Stimulated activated naive CD8-positive, alpha-beta T cell treated with anti-CD3 and anti-CD28 coated beads, Interleukin-15, amount 100 ng/mL, for 72 hours (primary cell): ENCODE measurements at regions not wholly inside any gene's neighbourhood (a gene's known extent, or its start where the extent isn't known, plus 50 kb on each side); places are given as distances from the start of the nearest gene placed in this dataset.
"Not testable (repeated sequence)": the region's sequence is repeated elsewhere in the genome, so short reads cannot be mapped to it uniquely, and the experiment has no call there.

ENCODE experiments used
- ATAC-seq: fragments of 150-1000 bp; cut with Tn5 transposase; 2 replicates; pipeline ENCODE4 v1.10.0; 2021; ENCODE audit warnings: mild to moderate bottlenecking, moderate library complexity
- DNase-seq, 2 donors: peaks; one replicate each; pipeline ENCODE4 v3.0.0; 2021 to 2022
- H3K27ac Mint-ChIP-seq, 2 donors: one replicate each; pipeline ENCODE4 v1.8.0; 2022; ENCODE audit warnings: mild to moderate bottlenecking in 2 of 2, mixed read lengths in 2 of 2, moderate library complexity in 2 of 2
- H3K27me3 Mint-ChIP-seq: one replicate; pipeline ENCODE4 v1.8.0; 2022; ENCODE audit warnings: mixed read lengths
- H3K4me1 Mint-ChIP-seq: one replicate; pipeline ENCODE4 v1.8.0; 2022; ENCODE audit warnings: mild to moderate bottlenecking, mixed read lengths
- H3K4me3 Mint-ChIP-seq, 2 donors: one replicate each; pipeline ENCODE4 v1.8.0; 2022; ENCODE audit warnings: mild to moderate bottlenecking in 2 of 2, mixed read lengths in 2 of 2, moderate library complexity in 1 of 2
- H3K9me3 Mint-ChIP-seq, 2 donors: one replicate each; pipeline ENCODE4 v1.8.0; 2022; ENCODE audit warnings: mixed read lengths in 2 of 2

DNA sequence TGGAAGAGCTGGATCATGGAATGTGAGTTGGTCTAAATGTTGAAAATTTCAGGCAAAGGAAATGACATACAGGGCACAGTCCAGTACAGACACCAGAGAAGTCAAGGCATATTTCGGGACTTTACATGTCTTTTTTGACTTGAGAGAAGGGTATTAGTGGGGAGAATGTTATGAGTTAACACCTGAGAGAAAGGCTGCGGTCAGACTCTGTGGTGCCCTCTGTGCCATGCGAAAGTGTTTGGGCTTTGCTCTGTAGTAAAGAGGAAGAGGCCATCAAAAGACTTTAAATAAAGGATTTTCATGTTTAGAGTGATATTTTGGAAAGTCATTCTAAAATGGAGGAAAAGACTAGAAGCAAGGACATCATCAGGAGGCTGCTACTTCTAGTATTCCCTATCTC, 607.4 kb downstream of the CCSER2 start:
- no peaks in the 10 kb centered on the region for H3K4me1 Mint-ChIP-seq
- no peak for ATAC-seq

GRCh38 chr10:84938117-84938905, 609.9 kb downstream of the CCSER2 start:
- no peaks in the 10 kb centered on the region for H3K4me1 Mint-ChIP-seq
- ATAC-seq: no peak
- H3K4me3 Mint-ChIP-seq: no peak overlapping the region
- no peak for DNase-seq
- H3K9me3 Mint-ChIP-seq: no peaks in the 10 kb centered on the region
- H3K27ac Mint-ChIP-seq: no peak overlapping the region
- no peaks in the 10 kb centered on the region for H3K27me3 Mint-ChIP-seq

More for the DNA sequence above, 607.4 kb downstream of the CCSER2 start:
- no peaks in the 10 kb centered on the region for H3K9me3 Mint-ChIP-seq
- no peak overlapping the region for H3K27ac Mint-ChIP-seq
- H3K27me3 Mint-ChIP-seq: no peaks in the 10 kb centered on the region
- no peak overlapping the region for H3K4me3 Mint-ChIP-seq
- no peak for DNase-seq

DNA sequence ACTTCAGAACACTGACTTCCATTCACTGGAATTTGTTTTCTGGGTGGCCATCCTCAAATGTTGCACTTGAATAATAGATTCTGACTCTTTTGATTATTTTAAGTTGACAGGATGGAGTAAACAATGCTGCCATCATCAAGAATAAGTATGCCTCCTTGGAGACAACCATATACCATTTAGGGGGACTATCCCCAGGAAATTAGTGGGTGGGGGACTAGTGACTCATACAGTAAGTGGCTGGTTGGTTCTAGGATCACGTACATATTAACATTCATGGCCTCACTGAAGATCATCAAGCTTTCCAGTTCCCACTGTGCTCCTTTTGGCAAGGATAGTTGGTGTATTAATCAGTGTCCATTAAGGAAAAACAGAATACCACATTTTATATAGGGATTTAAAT, 615.2 kb downstream of the CCSER2 start:
- H3K4me3 Mint-ChIP-seq: no peak overlapping the region
- DNase-seq (no peak), ATAC-seq (no peak)
- no peaks in the 10 kb centered on the region for H3K4me1 Mint-ChIP-seq
- no peaks in the 10 kb centered on the region for H3K9me3 Mint-ChIP-seq
- no peak overlapping the region for H3K27ac Mint-ChIP-seq
- H3K27me3 Mint-ChIP-seq: no peaks in the 10 kb centered on the region

DNA sequence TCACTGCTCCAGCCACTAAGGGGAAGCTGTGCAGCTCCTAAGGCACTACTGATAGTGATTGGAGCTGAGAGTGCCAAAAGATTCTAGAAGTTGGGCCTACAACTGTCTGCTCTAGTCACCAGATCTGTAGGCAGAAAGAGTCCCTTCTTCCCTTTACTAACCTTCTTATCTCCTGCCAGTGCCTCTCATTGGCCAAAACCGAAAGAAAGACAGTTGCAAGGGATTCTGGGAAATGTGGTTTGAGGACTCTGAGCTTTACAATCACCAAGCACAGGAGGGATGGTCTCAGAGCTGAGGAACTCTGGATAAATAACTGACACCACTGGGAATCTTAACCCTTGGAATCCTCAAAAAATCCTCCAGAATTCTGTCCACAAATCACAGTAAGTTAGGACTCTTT, 615.8 kb downstream of the CCSER2 start:
- Mint-ChIP-seq H3K9me3 (no peaks in the 10 kb centered on the region), H3K27ac (no peak overlapping the region), H3K27me3 (no peaks in the 10 kb centered on the region), H3K4me1 (no peaks in the 10 kb centered on the region), H3K4me3 (no peak overlapping the region)
- ATAC-seq: no peak
- DNase-seq: no peak

GRCh38 chr10:84945791-84946190, 617.4 kb downstream of the CCSER2 start:
- no peaks in the 10 kb centered on the region for H3K4me1 Mint-ChIP-seq
- ATAC-seq: no peak
- no peaks in the 10 kb centered on the region for H3K9me3 Mint-ChIP-seq
- no peak overlapping the region for H3K4me3 Mint-ChIP-seq
- H3K27me3 Mint-ChIP-seq: no peaks in the 10 kb centered on the region
- no peak overlapping the region for H3K27ac Mint-ChIP-seq
- DNase-seq: no peak

GRCh38 chr10:84946904-84947303, 618.5 kb downstream of the CCSER2 start:
- Mint-ChIP-seq H3K4me3 (no peak overlapping the region), H3K4me1 (no peaks in the 10 kb centered on the region), H3K9me3 (peaks cover 0 to 2% of the 10 kb centered on the region in 2 donors), H3K27ac (no peak overlapping the region), H3K27me3 (no peaks in the 10 kb centered on the region)
- DNase-seq (no peak), ATAC-seq (no peak)

- no peak for ATAC-seq
- Mint-ChIP-seq H3K27me3 (no peaks in the 10 kb centered on the region), H3K27ac (no peak overlapping the region), H3K9me3 (peaks cover 0 to 5% of the 10 kb centered on the region in 2 donors), H3K4me1 (no peaks in the 10 kb centered on the region), H3K4me3 (no peak overlapping the region)
- no peak for DNase-seq
Measured at GRCh38 chr10:84948644-84949043, 620.3 kb downstream of the CCSER2 start.

- peaks cover 0 to 5% of the 10 kb centered on the region in 2 donors for H3K9me3 Mint-ChIP-seq
- H3K4me1 Mint-ChIP-seq: no peaks in the 10 kb centered on the region
- no peak overlapping the region for H3K4me3 Mint-ChIP-seq
- H3K27me3 Mint-ChIP-seq: no peaks in the 10 kb centered on the region
- ATAC-seq: no peak
- no peak for DNase-seq
- H3K27ac Mint-ChIP-seq: no peak overlapping the region
Measured at GRCh38 chr10:84951616-84952015, 623.2 kb downstream of the CCSER2 start.

GRCh38 chr10:84957427-84957826, 629.0 kb downstream of the CCSER2 start:
- Mint-ChIP-seq H3K4me1 (no peaks in the 10 kb centered on the region), H3K9me3 (no peaks in the 10 kb centered on the region), H3K27ac (no peak overlapping the region), H3K4me3 (no peak overlapping the region), H3K27me3 (peaks cover 7% of the 10 kb centered on the region)
- ATAC-seq (no peak), DNase-seq (no peak)

- H3K4me3 Mint-ChIP-seq: no peak overlapping the region
- H3K27ac Mint-ChIP-seq: no peak overlapping the region
- no peak for DNase-seq
- H3K27me3 Mint-ChIP-seq: no peaks in the 10 kb centered on the region
- H3K9me3 Mint-ChIP-seq: no peaks in the 10 kb centered on the region
- no peaks in the 10 kb centered on the region for H3K4me1 Mint-ChIP-seq
- no peak for ATAC-seq
Measured at GRCh38 chr10:84965468-84965867, 637.1 kb downstream of the CCSER2 start.

GRCh38 chr10:84966708-84967441, 638.5 kb downstream of the CCSER2 start:
- DNase-seq (no peak), ATAC-seq (no peak)
- Mint-ChIP-seq H3K27me3 (no peaks in the 10 kb centered on the region), H3K4me3 (no peak overlapping the region), H3K4me1 (no peaks in the 10 kb centered on the region), H3K27ac (no peak overlapping the region), H3K9me3 (no peaks in the 10 kb centered on the region)

GRCh38 chr10:84969297-84969696, 640.9 kb downstream of the CCSER2 start:
- H3K9me3 Mint-ChIP-seq, H3K4me1 Mint-ChIP-seq, DNase-seq, ATAC-seq, H3K27ac Mint-ChIP-seq, H3K27me3 Mint-ChIP-seq, H3K4me3 Mint-ChIP-seq: not testable (repeated sequence)

GRCh38 chr10:84987039-84987438, 658.6 kb downstream of the CCSER2 start:
- peak overlapping the region in 1 of 2 donors; percentile 21 for H3K27ac Mint-ChIP-seq
- H3K27me3 Mint-ChIP-seq: no peaks in the 10 kb centered on the region
- ATAC-seq: no peak
- DNase-seq: no peak
- H3K4me1 Mint-ChIP-seq: no peaks in the 10 kb centered on the region
- no peak overlapping the region for H3K4me3 Mint-ChIP-seq
- H3K9me3 Mint-ChIP-seq: no peaks in the 10 kb centered on the region

GRCh38 chr10:84988011-84988410, 659.6 kb downstream of the CCSER2 start:
- no peaks in the 10 kb centered on the region for H3K4me1 Mint-ChIP-seq
- DNase-seq: no peak
- no peak overlapping the region for H3K4me3 Mint-ChIP-seq
- H3K27me3 Mint-ChIP-seq: no peaks in the 10 kb centered on the region
- ATAC-seq: no peak
- H3K27ac Mint-ChIP-seq: no peak overlapping the region
- H3K9me3 Mint-ChIP-seq: no peaks in the 10 kb centered on the region

GRCh38 chr10:84990713-84991112, 662.3 kb downstream of the CCSER2 start:
- DNase-seq: no peak
- Mint-ChIP-seq H3K9me3 (no peaks in the 10 kb centered on the region), H3K4me3 (no peak overlapping the region), H3K27me3 (no peaks in the 10 kb centered on the region), H3K27ac (no peak overlapping the region), H3K4me1 (no peaks in the 10 kb centered on the region)
- no peak for ATAC-seq

DNA sequence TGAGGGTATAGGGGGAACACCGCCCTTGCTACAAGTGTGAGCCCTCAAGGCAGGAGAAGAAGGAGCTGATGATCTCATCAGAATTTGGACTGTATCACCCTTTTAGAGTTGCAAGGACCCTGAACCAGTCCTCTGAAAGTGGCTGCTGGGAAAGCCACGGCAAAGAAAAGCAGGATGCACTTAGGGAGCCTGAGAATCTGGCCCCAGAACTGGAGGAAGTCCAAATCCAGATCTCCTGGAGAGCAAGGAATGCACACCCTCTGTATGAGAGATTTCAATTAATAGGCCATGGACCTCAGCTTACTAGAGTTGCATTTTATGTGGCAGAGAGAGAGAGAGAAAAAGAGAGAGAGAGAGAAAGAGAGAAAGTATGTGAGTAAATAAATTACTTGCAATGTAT, 662.9 kb downstream of the CCSER2 start:
- H3K27me3 Mint-ChIP-seq: no peaks in the 10 kb centered on the region
- H3K4me3 Mint-ChIP-seq: no peak overlapping the region
- no peaks in the 10 kb centered on the region for H3K9me3 Mint-ChIP-seq
- no peak for ATAC-seq
- no peak overlapping the region for H3K27ac Mint-ChIP-seq
- no peak for DNase-seq
- H3K4me1 Mint-ChIP-seq: no peaks in the 10 kb centered on the region
